ENCODE measurements at regions not wholly inside any gene's neighbourhood (a gene's known extent, or its start where the extent isn't known, plus 50 kb on each side); places are given as distances from the start of the nearest gene placed in this dataset.

DNA sequence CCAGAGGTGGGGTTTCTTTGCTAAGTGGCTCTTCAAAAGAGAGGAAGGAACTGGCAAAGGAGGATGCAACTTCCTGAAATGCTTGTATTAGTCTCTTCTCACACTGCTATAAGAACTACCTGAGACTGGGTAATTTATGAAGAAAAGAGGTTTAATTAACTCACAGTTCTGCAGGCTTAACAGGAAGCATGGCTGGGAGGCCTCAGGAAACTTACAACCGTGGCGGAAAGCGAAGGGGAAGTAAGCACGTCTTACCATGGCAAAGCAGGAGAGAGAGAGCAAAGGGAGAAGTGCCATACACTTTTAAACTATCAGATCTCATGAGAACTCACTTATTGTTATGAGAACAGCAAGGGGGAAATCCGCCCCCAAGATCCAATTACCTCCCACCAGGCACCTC is 505.7 kb downstream of the ZNF674 start:
- WGBS (ENCODE audit: extremely low coverage, insufficient read length, low lambda C conversion rate) = no CpG with 5 or more reads among the region's 5 CpGs
- no peak for DNase-seq

More for the DNA sequence above, 505.7 kb downstream of the ZNF674 start:
- TF ChIP-seq, protein P1, sequence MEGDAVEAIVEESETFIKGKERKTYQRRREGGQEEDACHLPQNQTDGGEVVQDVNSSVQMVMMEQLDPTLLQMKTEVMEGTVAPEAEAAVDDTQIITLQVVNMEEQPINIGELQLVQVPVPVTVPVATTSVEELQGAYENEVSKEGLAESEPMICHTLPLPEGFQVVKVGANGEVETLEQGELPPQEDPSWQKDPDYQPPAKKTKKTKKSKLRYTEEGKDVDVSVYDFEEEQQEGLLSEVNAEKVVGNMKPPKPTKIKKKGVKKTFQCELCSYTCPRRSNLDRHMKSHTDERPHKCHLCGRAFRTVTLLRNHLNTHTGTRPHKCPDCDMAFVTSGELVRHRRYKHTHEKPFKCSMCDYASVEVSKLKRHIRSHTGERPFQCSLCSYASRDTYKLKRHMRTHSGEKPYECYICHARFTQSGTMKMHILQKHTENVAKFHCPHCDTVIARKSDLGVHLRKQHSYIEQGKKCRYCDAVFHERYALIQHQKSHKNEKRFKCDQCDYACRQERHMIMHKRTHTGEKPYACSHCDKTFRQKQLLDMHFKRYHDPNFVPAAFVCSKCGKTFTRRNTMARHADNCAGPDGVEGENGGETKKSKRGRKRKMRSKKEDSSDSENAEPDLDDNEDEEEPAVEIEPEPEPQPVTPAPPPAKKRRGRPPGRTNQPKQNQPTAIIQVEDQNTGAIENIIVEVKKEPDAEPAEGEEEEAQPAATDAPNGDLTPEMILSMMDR (conservative IDR thresholded peaks at IDR 0.05) = no peak
- no peak overlapping the region for H3T11ph ChIP-seq (ENCODE audit: low read length)
- Mint-ChIP-seq H3K27me3 (ENCODE audit: low read depth) (no peaks in the 10 kb centered on the region), H3K36me3 (ENCODE audit: insufficient read depth in 1 of 3, low read depth in 3 of 3) (peaks cover 5 to 8% (median 6%) of the 10 kb centered on the region in 3 experiments; a peak in 5 of 7 replicates), H3K4me3 (no peak overlapping the region), H3K4me1 (peaks cover 4 to 5% of the 10 kb centered on the region in 2 experiments; a peak in 1 of 4 replicates), H3K9me3 (peaks cover 45 to 51% of the 10 kb centered on the region in 2 experiments), H3K27ac (no peak overlapping the region)
- no peak overlapping the region for H4K8ac ChIP-seq (replicated peaks; ENCODE audit: insufficient read length, low read depth, low read length)
- no peak overlapping the region for H3K4ac ChIP-seq (ENCODE audit: low read depth, low read length)
- H3K27ac ChIP-seq (ENCODE audit: insufficient read length, low read depth, low read length) = no peak overlapping the region
- H2BK120ac ChIP-seq (ENCODE audit: low read depth, low read length, poor library complexity, severe bottlenecking) = no peak overlapping the region
- H2AK5ac ChIP-seq (ENCODE audit: insufficient read length, low read length) = no peak overlapping the region
- H4K91ac ChIP-seq (ENCODE audit: insufficient read length, low read depth, low read length) = no peak overlapping the region
- no peaks in the 10 kb centered on the region for H3K79me2 ChIP-seq (ENCODE audit: insufficient read depth, low read length)
- H3K4me1 ChIP-seq (ENCODE audit: insufficient read depth, low read length) = no peaks in the 10 kb centered on the region
- no peak overlapping the region for H3K56ac ChIP-seq (ENCODE audit: insufficient read length, low read depth, low read length)
- H3K9ac ChIP-seq (ENCODE audit: extremely low read depth, insufficient read length, low read length) = no peak overlapping the region
- H3K4me2 ChIP-seq (ENCODE audit: insufficient read depth, insufficient read length, low read length) = no peak overlapping the region
- H2BK15ac ChIP-seq (ENCODE audit: low read depth, low read length) = no peak overlapping the region
- no peaks in the 10 kb centered on the region for H3K27me3 ChIP-seq (ENCODE audit: insufficient read depth, low read length)
- H3K23ac ChIP-seq (ENCODE audit: insufficient read length, low read depth, low read length) = no peak overlapping the region
- H3K14ac ChIP-seq (ENCODE audit: insufficient read depth, low read length) = no peak overlapping the region
- no peaks in the 10 kb centered on the region for H3K9me3 ChIP-seq (ENCODE audit: control insufficient read depth, low read depth, low read length)
- H3K79me1 ChIP-seq (ENCODE audit: insufficient read depth, low read depth, low read length, poor library complexity, severe bottlenecking) = no peaks in the 10 kb centered on the region
- H2AFZ ChIP-seq (ENCODE audit: low read length) = no peak overlapping the region
- no peaks in the 10 kb centered on the region for H4K20me1 ChIP-seq (ENCODE audit: control insufficient read depth, insufficient read depth, insufficient read length)
- H3K18ac ChIP-seq (ENCODE audit: insufficient read length, low read depth, low read length) = no peak overlapping the region
- no peaks in the 10 kb centered on the region for H3K23me2 ChIP-seq (ENCODE audit: insufficient read length, low read depth, low read length, poor library complexity, severe bottlenecking)
- no peak overlapping the region for H4K5ac ChIP-seq (ENCODE audit: insufficient read length, low read depth, low read length)
- no peak overlapping the region for H2BK12ac ChIP-seq (ENCODE audit: insufficient read length, low read depth, low read length)
- H2BK20ac ChIP-seq (ENCODE audit: low read depth, low read length, poor library complexity, severe bottlenecking) = no peak overlapping the region
- H2BK5ac ChIP-seq (ENCODE audit: insufficient read length, low read length) = no peak overlapping the region
